ENCODE measurements at regions not wholly inside any gene's neighbourhood (a gene's known extent, or its start where the extent isn't known, plus 50 kb on each side); places are given as distances from the start of the nearest gene placed in this dataset.

DNA sequence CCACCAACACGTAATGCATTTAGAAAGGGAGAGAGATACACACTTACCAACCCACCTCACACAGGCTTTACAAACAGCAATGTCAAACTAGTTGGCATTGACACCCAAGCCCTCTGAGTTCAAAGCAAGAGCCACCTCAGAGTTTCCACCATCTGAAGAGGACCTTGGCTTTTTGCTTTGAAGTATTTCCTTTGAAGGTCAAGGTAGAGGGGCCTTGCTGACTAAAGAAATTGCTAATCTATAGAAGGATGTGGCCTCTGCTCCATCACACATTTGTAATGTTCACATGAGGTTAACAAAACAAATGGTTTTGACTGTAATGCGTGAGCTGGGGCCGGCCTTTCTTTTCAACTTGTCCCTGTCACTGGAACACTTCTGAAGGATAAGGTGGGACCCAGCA lies 117.7 kb downstream of the POLR2M start:
- CTCF ChIA-PET: no interaction called here
- BruUV-seq (replicated peaks): no TSS peak
- POLR2A ChIA-PET: no interaction called here
- no peaks in the 10 kb centered on the region for H3K36me3 ChIP-seq (ENCODE audit: control insufficient read depth, insufficient read depth, low read length)
- H3K4me3 ChIP-seq (ENCODE audit: low read depth in 2 of 2, low read length in 2 of 2): no peak overlapping the region
- ATAC-seq (no peak), DNase-seq (ENCODE audit: low read depth, low spot score) (no peak)
- in situ Hi-C loops (cut with HindIII; ENCODE audit: low pct_unique_long_range_greater_than_20kb, low sequenced_read_pairs): no loop called here
- H3K27ac ChIP-seq (ENCODE audit: low read length): no peak overlapping the region
- TF ChIP-seq POLR2AphosphoS5 (IDR thresholded peaks at IDR 0.05; ENCODE audit: low read depth, low read length): no peak
- TF ChIP-seq CTCF (IDR thresholded peaks at IDR 0.05): no peak
- TF ChIP-seq SIN3A (IDR thresholded peaks at IDR 0.05; ENCODE audit: borderline replicate concordance, insufficient read depth, low read depth, low read length): no peak
- no peak for TF ChIP-seq REST (IDR thresholded peaks at IDR 0.05; ENCODE audit: insufficient read depth in 1 of 2, low read depth in 2 of 2, low read length in 1 of 2)
- no peak for TF ChIP-seq TCF7L2 (IDR thresholded peaks at IDR 0.05; ENCODE audit: low read depth, low read length)
- no peaks in the 10 kb centered on the region; the same call in 1 of the 2 replicates for H3K27me3 ChIP-seq (ENCODE audit: control insufficient read depth, insufficient read depth, low read length)
- H3K9me3 ChIP-seq (ENCODE audit: control insufficient read depth, insufficient read depth, low read depth, low read length): no peaks in the 10 kb centered on the region
- no peaks in the 10 kb centered on the region for H3K4me1 ChIP-seq (ENCODE audit: control insufficient read depth, insufficient read depth, low read length)
- intact Hi-C loops (cut with micrococcal nuclease; ENCODE audit: unreplicated experiment): no loop called here

- Histone ChIP-seq H3K4me3 (ENCODE audit: low read depth in 2 of 2, low read length in 2 of 2) (no peak overlapping the region), H3K9me3 (ENCODE audit: control insufficient read depth, insufficient read depth, low read depth, low read length) (no peaks in the 10 kb centered on the region), H3K27ac (ENCODE audit: low read length) (no peak overlapping the region), H3K36me3 (ENCODE audit: control insufficient read depth, insufficient read depth, low read length) (no peaks in the 10 kb centered on the region), H3K27me3 (ENCODE audit: control insufficient read depth, insufficient read depth, low read length) (peaks cover under 1% of the 10 kb centered on the region; the same call in 1 of the 2 replicates), H3K4me1 (ENCODE audit: control insufficient read depth, insufficient read depth, low read length) (no peaks in the 10 kb centered on the region)
- in situ Hi-C loops (cut with HindIII; ENCODE audit: low pct_unique_long_range_greater_than_20kb, low sequenced_read_pairs): no loop called here
- intact Hi-C loops (cut with micrococcal nuclease; ENCODE audit: unreplicated experiment): no loop called here
- POLR2A ChIA-PET: no interaction called here
- DNase-seq (ENCODE audit: low read depth, low spot score) (no peak), ATAC-seq (no peak)
- BruUV-seq (replicated peaks): no TSS peak
- no peak for TF ChIP-seq TCF7L2 (IDR thresholded peaks at IDR 0.05; ENCODE audit: low read depth, low read length)
- TF ChIP-seq POLR2AphosphoS5 (IDR thresholded peaks at IDR 0.05; ENCODE audit: low read depth, low read length): no peak
- no peak for TF ChIP-seq REST (IDR thresholded peaks at IDR 0.05; ENCODE audit: insufficient read depth in 1 of 2, low read depth in 2 of 2, low read length in 1 of 2)
- no peak for TF ChIP-seq SIN3A (IDR thresholded peaks at IDR 0.05; ENCODE audit: borderline replicate concordance, insufficient read depth, low read depth, low read length)
- TF ChIP-seq CTCF (IDR thresholded peaks at IDR 0.05): no peak
- CTCF ChIA-PET: no interaction called here
These were observed 120.5 kb downstream of the POLR2M start for GRCh38 chr15:57827021-57827420.

Measured in Panc1 (cell line).